Endothelial cell (in vitro differentiated cells): ENCODE measurements at regions not wholly inside any gene's neighbourhood (a gene's known extent, or its start where the extent isn't known, plus 50 kb on each side); places are given as distances from the start of the nearest gene placed in this dataset.

Experiments used
- DNase-seq: peaks from one replicate; pipeline ENCODE4 v3.0.0; 2021; ENCODE audit warnings: low spot score
- H3K27ac Mint-ChIP-seq: one replicate; pipeline ENCODE4 v1.8.0; 2021; ENCODE audit warnings: mixed read lengths, inconsistent platforms; ENCODE audit not compliant: unreplicated experiment
- H3K27me3 Mint-ChIP-seq: one replicate; pipeline ENCODE4 v1.8.0; 2021; ENCODE audit warnings: mild to moderate bottlenecking, moderate library complexity, mixed read lengths, inconsistent platforms; ENCODE audit not compliant: unreplicated experiment
- H3K36me3 Mint-ChIP-seq: one replicate; pipeline ENCODE4 v1.8.0; 2021; ENCODE audit warnings: mild to moderate bottlenecking, low read depth, mixed read lengths, inconsistent platforms; ENCODE audit not compliant: unreplicated experiment
- H3K4me1 Mint-ChIP-seq: one replicate; pipeline ENCODE4 v1.8.0; 2021; ENCODE audit warnings: mild to moderate bottlenecking, mixed read lengths, inconsistent platforms; ENCODE audit not compliant: unreplicated experiment
- H3K4me3 Mint-ChIP-seq: one replicate; pipeline ENCODE4 v1.8.0; 2021; ENCODE audit warnings: mild to moderate bottlenecking, mixed read lengths, inconsistent platforms; ENCODE audit not compliant: unreplicated experiment
- H3K9me3 Mint-ChIP-seq: one replicate; pipeline ENCODE4 v1.8.0; 2021; ENCODE audit warnings: mixed read lengths, inconsistent platforms; ENCODE audit not compliant: unreplicated experiment
- TF ChIP-seq, protein P1 (sequence below): fragments of 200-600 bp; sonication (generic); IDR thresholded peaks from one replicate; pipeline ENCODE4 v1.5.0; 2021; ENCODE audit warnings: antibody characterized with exemption; ENCODE audit not compliant: unreplicated experiment

DNA sequence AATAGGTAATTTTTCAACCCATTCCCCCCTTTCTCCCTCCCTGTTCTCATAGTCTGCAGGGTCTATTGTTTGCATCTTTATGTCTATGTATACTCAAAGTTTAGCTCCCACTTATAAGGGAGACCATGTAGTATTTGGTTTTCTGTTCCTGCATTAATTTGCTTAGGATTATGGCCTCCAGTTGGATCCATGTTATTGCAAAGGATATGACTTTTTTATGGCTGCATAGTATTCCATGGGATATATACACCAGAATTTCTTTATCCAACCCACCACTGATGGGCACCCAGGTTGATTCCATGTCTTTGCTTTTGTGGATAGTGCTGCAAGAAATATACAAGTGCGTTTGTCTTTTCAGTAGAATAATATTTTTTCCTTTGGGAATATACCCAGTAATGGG is 761.6 kb upstream of the GRAMD2B start:
- TF ChIP-seq, protein P1, sequence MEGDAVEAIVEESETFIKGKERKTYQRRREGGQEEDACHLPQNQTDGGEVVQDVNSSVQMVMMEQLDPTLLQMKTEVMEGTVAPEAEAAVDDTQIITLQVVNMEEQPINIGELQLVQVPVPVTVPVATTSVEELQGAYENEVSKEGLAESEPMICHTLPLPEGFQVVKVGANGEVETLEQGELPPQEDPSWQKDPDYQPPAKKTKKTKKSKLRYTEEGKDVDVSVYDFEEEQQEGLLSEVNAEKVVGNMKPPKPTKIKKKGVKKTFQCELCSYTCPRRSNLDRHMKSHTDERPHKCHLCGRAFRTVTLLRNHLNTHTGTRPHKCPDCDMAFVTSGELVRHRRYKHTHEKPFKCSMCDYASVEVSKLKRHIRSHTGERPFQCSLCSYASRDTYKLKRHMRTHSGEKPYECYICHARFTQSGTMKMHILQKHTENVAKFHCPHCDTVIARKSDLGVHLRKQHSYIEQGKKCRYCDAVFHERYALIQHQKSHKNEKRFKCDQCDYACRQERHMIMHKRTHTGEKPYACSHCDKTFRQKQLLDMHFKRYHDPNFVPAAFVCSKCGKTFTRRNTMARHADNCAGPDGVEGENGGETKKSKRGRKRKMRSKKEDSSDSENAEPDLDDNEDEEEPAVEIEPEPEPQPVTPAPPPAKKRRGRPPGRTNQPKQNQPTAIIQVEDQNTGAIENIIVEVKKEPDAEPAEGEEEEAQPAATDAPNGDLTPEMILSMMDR = no peak
- H3K27ac Mint-ChIP-seq = no peak overlapping the region
- no peaks in the 10 kb centered on the region for H3K4me1 Mint-ChIP-seq
- no peak for DNase-seq
- no peaks in the 10 kb centered on the region for H3K36me3 Mint-ChIP-seq
- H3K27me3 Mint-ChIP-seq = peaks cover 1% of the 10 kb centered on the region
- no peaks in the 10 kb centered on the region for H3K9me3 Mint-ChIP-seq
- H3K4me3 Mint-ChIP-seq = no peak overlapping the region

DNA sequence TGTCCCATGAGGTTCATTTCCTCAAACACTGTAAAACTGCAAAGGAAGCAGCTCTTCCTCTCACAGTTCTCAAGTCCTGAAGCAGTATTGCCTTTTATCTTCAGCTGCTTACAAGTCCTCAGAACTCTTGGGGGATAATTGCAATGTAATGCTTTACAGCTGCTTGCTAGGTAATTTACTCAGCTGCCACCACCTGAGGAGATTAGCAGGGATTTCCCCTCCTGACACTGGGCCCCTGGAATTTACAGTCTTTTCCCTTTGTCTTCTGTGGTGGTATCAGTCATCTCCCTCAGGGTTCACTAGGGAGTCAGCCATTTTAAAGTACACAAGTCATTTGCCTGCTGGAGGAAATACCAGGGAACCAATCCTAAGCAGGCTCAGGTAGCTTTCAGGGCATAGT is 754.3 kb upstream of the GRAMD2B start:
- H3K4me1 Mint-ChIP-seq = peaks cover 17% of the 10 kb centered on the region
- TF ChIP-seq, protein P1 = no peak
- H3K9me3 Mint-ChIP-seq = no peaks in the 10 kb centered on the region
- DNase-seq = no peak
- no peak overlapping the region for H3K4me3 Mint-ChIP-seq
- H3K36me3 Mint-ChIP-seq = no peaks in the 10 kb centered on the region
- peaks cover 8% of the 10 kb centered on the region for H3K27me3 Mint-ChIP-seq
- H3K27ac Mint-ChIP-seq = peak overlapping the region; percentile 93

DNA sequence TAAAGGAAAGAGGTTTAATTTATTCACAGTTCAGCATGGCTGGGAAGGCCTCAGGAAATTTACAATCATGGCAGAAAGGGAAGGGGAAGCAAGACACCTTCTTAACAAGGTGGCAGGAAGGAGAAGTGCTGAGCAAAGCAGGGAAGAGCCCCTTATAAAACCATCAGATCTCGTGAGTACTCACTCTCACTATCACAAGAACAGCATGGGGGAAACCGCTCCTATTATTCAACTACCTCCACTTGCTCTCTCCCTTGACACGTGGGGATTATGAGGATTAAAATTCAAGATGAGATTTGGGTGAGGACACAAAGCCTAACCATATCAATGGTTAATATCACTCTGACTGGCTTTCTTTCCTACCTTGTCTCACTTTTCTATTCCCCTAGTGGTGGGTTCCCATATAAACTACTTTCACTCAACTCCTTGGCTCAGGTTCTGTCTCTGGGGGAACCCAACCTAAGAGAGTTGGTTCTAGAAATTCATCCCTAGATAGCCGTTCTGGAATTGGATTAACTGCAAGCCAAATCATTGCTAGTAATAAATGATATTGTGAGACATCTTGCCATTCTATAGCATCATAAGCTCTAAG is 749.8 kb upstream of the GRAMD2B start:
- TF ChIP-seq, protein P1 = no peak
- Mint-ChIP-seq H3K4me1 (peaks cover 12% of the 10 kb centered on the region), H3K4me3 (no peak overlapping the region), H3K9me3 (no peaks in the 10 kb centered on the region), H3K27ac (no peak overlapping the region), H3K36me3 (no peaks in the 10 kb centered on the region), H3K27me3 (peaks cover 6% of the 10 kb centered on the region)
- DNase-seq = no peak

DNA sequence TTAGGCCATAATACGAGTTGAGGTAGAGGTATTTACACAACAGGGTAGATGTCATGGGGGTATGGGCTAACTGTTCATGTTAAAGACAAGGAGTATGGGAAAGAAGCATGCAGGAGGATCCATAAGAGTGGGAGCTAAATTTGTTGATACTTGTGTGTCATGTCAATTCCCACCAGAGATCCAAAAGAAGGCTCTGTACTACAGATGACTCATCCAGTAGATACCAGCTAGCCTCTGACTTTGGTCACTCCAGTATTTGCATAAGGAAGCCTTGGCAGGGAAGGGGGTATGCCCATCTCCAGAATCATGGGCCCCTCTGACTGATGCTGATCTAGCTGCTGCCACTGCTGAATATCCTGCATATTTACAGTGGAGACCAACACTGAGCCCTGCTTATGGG is 743.7 kb upstream of the GRAMD2B start:
- H3K9me3 Mint-ChIP-seq = no peaks in the 10 kb centered on the region
- no peaks in the 10 kb centered on the region for H3K4me1 Mint-ChIP-seq
- no peak overlapping the region for H3K4me3 Mint-ChIP-seq
- no peak for DNase-seq
- H3K27ac Mint-ChIP-seq = no peak overlapping the region
- TF ChIP-seq, protein P1 = no peak
- H3K27me3 Mint-ChIP-seq = no peaks in the 10 kb centered on the region
- no peaks in the 10 kb centered on the region for H3K36me3 Mint-ChIP-seq

- no peaks in the 10 kb centered on the region for H3K36me3 Mint-ChIP-seq
- H3K27ac Mint-ChIP-seq = no peak overlapping the region
- TF ChIP-seq, protein P1 = no peak
- DNase-seq = no peak
- no peaks in the 10 kb centered on the region for H3K4me1 Mint-ChIP-seq
- H3K27me3 Mint-ChIP-seq = no peaks in the 10 kb centered on the region
- H3K4me3 Mint-ChIP-seq = no peak overlapping the region
- no peaks in the 10 kb centered on the region for H3K9me3 Mint-ChIP-seq
Measured at GRCh38 chr5:125683669-125684068, 739.5 kb upstream of the GRAMD2B start.
